Activated T-cell treated with anti-CD3 and anti-CD28 coated beads, Interleukin-2, amount 50 U/mL, for 72 hours (primary cell): ENCODE measurements at regions not wholly inside any gene's neighbourhood (a gene's known extent, or its start where the extent isn't known, plus 50 kb on each side); places are given as distances from the start of the nearest gene placed in this dataset.
"Not testable (repeated sequence)": the region's sequence is repeated elsewhere in the genome, so short reads cannot be mapped to it uniquely, and the experiment has no call there.

Experiments used
- ATAC-seq, 2 donors: fragments of 150-1000 bp; cut with Tn5 transposase; replicated peaks in 1 of 2; 2 replicates each; pipeline ENCODE4 v1.10.0; 2021; ENCODE audit warnings: moderate library complexity in 2 of 2, mild to moderate bottlenecking in 1 of 2
- DNase-seq, 2 donors: peaks; one replicate each; pipeline ENCODE4 v3.0.0; 2021 to 2022; ENCODE audit warnings: mixed read lengths in 1 of 2
- H3K27ac Mint-ChIP-seq: one replicate; pipeline ENCODE4 v1.8.0; 2022; ENCODE audit warnings: mild to moderate bottlenecking, moderate library complexity, mixed read lengths
- H3K27me3 Mint-ChIP-seq: one replicate; pipeline ENCODE4 v1.8.0; 2022; ENCODE audit warnings: low read depth, mixed read lengths
- H3K36me3 Mint-ChIP-seq, 2 donors: one replicate each; pipeline ENCODE4 v1.8.0; 2022; ENCODE audit warnings: mixed read lengths in 2 of 2, mild to moderate bottlenecking in 1 of 2; ENCODE audit not compliant: insufficient read depth in 2 of 2
- H3K4me1 Mint-ChIP-seq: one replicate; pipeline ENCODE4 v1.8.0; 2022; ENCODE audit warnings: low read depth, mixed read lengths
- H3K4me3 Mint-ChIP-seq, 2 donors: one replicate each; pipeline ENCODE4 v1.8.0; 2022; ENCODE audit warnings: mild to moderate bottlenecking in 2 of 2, mixed read lengths in 2 of 2, moderate library complexity in 2 of 2
- H3K9me3 Mint-ChIP-seq, 2 donors: one replicate each; pipeline ENCODE4 v1.8.0; 2022; ENCODE audit warnings: mixed read lengths in 2 of 2

DNA sequence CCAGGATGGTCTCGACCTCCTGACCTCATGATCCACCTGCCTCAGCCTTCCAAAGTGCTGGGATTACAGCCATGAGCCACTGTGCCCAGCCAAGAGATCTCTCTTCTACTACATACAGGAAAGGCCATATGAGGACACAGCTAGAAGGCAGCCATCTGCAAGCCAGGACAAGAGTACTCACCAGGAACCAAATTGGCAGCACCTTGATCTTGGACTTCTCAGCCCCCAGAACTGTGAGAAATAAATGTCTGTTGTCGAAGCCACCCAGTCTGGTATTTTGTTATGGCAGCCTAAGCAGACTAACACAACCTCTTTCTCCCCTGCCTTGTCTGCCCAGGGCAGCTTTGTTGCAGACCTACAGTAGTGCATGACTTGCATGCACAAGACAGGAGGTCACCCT lies 211.3 kb upstream of the HAAO start:
- no peak overlapping the region for H3K4me3 Mint-ChIP-seq
- peaks cover 2 to 4% of the 10 kb centered on the region in 2 donors for H3K36me3 Mint-ChIP-seq
- no peak overlapping the region for H3K27ac Mint-ChIP-seq
- ATAC-seq = no peak
- H3K9me3 Mint-ChIP-seq = peaks cover 4 to 7% of the 10 kb centered on the region in 2 donors
- no peak for DNase-seq
- H3K4me1 Mint-ChIP-seq = no peaks in the 10 kb centered on the region
- H3K27me3 Mint-ChIP-seq = peaks cover 8% of the 10 kb centered on the region

DNA sequence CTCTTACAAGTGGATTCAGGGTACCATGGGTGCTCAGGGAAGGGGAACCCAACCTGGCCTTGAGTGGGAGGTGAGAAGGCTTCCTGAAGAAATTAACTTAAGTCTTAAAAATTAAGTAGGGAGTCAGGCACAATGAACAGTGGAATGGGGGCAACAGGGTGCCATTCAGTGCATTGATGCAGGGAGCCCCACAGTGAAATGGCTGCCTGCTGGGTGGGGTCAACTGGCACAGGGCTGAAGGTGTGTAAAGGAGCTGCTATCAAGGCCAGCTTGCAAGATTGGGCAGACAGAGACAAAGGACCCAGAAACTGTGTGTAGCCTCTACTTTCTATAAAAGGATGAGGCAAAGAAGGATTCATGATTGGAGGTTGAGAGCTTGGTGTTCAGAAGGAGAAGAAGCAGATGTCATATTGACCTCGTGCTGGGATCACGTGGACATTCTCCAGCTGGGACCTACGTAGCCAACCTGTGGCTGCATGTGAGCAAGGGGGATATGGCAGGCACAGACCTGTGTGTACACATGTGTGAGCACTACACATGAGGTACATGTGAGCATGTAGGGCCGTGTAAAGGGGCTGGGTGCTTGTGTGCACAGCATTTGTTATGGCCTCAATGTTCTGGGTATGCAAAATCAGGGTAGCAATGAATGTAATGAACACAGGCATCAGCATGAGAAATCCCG lies 209.5 kb upstream of the HAAO start:
- no peak for ATAC-seq
- H3K4me1 Mint-ChIP-seq = no peaks in the 10 kb centered on the region

DNA sequence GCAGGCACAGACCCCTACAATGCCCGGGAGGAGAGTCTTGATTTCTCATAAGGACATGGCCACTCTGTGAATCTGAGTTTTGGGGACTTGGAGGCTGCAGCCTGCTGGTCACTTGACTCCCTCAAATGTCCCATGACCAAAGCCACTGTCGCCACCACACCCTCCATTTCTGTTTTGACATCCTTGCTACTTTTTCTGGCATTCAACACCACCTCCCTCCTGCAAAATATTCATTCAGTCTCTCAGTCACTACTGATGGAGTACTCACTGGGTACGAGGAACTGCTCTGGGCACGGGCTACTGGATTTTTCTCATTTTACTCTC lies 208.6 kb upstream of the HAAO start:
- H3K4me3 Mint-ChIP-seq = no peak overlapping the region
- no peak for ATAC-seq
- H3K36me3 Mint-ChIP-seq = no peaks in the 10 kb centered on the region
- no peak overlapping the region for H3K27ac Mint-ChIP-seq
- no peaks in the 10 kb centered on the region for H3K4me1 Mint-ChIP-seq
- H3K9me3 Mint-ChIP-seq = no peaks in the 10 kb centered on the region
- peaks cover 8% of the 10 kb centered on the region for H3K27me3 Mint-ChIP-seq
- no peak for DNase-seq

More for the DNA sequence above, 209.5 kb upstream of the HAAO start:
- Mint-ChIP-seq H3K36me3 (no peaks in the 10 kb centered on the region), H3K4me3 (no peak overlapping the region), H3K27me3 (peaks cover 8% of the 10 kb centered on the region), H3K27ac (no peak overlapping the region), H3K9me3 (no peaks in the 10 kb centered on the region)
- DNase-seq = no peak

DNA sequence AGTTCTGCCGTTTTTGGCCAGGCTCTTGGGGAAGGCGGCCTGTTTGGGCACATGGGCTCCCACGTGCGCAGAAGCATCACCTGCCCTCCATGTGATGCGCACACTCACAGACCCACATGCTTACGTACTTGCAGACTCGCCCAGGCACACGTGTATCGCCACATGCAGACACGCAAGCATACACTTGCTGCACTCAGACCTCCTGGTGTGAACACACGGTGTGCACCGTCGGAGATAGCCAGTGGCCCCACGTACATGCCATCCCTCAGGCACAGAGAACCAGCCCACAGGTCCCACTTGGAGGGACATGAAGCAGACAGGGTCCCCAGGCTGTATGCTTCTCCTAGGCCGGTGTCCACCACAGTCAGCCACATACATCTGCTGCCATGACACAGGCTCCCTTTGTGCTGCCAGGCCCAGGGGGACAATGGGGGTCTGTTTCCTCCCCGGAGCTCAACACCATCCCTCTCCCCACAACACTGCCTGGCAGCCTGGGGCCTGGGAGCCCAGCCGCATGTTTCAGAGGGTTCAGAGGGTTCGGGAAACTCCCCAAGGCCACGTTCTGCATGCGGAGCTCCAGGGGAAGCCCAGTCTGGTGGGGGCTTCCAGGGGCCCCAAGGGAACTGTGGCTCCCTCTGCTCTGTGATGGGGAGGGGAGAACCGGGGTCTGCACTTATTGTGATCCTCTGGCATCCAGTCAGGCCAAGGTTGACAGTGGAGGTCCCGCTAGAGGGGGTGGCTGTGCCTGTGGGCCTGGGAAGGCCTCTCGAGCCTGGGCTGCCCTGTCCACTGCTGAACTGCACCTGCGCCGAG lies 208.1 kb upstream of the HAAO start:
- ATAC-seq (no peak), DNase-seq (no peak)
- H3K27me3 Mint-ChIP-seq = peaks cover 8% of the 10 kb centered on the region
- H3K9me3 Mint-ChIP-seq = peaks cover 0 to 1% of the 10 kb centered on the region in 2 donors
- H3K4me1 Mint-ChIP-seq = no peaks in the 10 kb centered on the region
- no peak overlapping the region for H3K27ac Mint-ChIP-seq
- H3K4me3 Mint-ChIP-seq = no peak overlapping the region
- H3K36me3 Mint-ChIP-seq = no peaks in the 10 kb centered on the region

DNA sequence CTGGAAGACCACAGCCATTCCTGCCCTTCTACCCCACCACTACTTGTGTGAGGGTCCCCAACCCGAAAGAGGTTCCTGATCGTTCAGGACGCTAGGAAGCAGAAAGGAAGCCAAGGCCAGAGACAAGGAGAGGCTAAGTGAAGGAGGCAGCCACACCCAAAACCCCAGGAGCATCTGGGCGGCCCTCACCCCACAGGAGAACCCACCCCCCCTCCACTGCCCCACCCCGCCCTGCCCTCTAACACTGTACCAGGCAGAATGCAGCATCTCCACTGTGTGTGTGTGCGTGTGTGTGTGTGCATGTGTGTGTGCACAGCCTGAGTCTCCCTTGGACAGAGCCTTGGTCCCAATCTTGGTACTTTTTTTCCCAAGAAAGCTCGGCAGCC lies 207.5 kb upstream of the HAAO start:
- DNase-seq (no peak), ATAC-seq (no peak)
- Mint-ChIP-seq H3K4me3 (no peak overlapping the region), H3K27me3 (peaks cover 3% of the 10 kb centered on the region), H3K4me1 (no peaks in the 10 kb centered on the region), H3K27ac (no peak overlapping the region), H3K36me3 (no peaks in the 10 kb centered on the region), H3K9me3 (peaks cover 0 to 1% of the 10 kb centered on the region in 2 donors)

DNA sequence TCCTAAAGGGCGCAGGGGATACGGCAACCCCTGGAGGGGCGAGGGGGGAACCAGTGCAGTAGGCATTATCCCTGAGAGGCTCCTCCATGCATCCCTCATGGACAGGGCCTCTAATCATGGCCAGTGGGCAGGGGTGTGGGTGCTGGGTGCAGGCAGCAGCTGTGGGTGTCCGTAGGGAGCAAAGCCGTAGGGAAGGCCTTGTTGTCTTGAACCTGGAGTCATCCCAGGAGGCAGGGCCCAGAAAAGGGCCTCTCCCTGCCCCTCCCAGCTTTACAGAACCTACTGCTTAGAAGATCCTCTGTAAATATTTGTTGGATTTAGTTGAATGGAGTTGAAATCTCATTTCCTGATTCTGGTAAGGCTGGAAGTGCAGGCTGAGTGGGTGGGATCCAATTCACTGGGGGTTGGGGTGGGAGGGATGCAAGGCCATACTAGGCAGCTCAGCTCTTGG lies 207.0 kb upstream of the HAAO start:
- no peak overlapping the region for H3K27ac Mint-ChIP-seq
- ATAC-seq = no peak
- H3K27me3 Mint-ChIP-seq = no peaks in the 10 kb centered on the region
- no peak for DNase-seq
- no peaks in the 10 kb centered on the region for H3K4me1 Mint-ChIP-seq
- H3K4me3 Mint-ChIP-seq = no peak overlapping the region
- peaks cover 0 to 1% of the 10 kb centered on the region in 2 donors for H3K9me3 Mint-ChIP-seq
- no peaks in the 10 kb centered on the region for H3K36me3 Mint-ChIP-seq

DNA sequence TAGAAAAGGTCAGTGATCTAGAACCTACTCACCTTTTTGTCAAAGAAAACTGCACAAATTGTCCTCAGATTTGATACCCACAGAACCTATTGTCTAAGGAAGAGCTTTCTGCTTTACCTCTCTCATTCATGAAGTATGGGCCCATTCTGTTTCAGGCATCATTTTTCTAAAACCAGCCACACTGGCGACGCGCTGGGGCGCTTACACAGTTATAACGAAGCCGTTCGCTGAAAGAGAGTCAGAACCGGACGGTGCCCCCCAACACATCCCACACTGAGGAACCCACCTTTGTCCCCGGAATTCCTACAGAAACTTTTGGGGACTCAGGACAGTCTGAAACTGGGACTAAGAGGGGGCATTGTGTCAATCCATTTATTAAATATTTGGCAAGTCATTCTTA lies 206.3 kb upstream of the HAAO start:
- H3K4me3 Mint-ChIP-seq = no peak overlapping the region

DNA sequence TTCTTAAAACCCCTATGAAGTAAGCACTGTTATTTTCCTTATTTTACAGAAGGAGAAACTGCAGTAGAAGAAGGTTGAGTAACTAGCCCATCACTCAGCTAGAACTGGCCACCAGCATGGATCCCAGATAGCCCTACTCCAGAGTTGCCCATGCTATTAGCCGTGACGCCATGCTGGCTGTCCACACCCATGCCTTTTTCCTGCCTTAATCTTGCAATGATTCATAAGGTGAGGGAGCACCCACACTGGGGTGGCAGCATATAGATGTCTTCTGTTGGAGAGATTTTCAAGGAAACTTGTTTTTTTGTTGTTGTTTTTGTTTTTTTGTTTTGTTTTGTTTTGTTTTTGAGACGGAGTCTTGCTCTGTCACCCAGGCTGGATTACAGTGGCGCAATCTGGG lies 204.1 kb upstream of the HAAO start:
- Mint-ChIP-seq H3K27ac (no peak overlapping the region), H3K36me3 (no peaks in the 10 kb centered on the region), H3K4me1 (no peaks in the 10 kb centered on the region), H3K4me3 (no peak overlapping the region), H3K9me3 (peaks cover 0 to 1% of the 10 kb centered on the region in 2 donors), H3K27me3 (no peaks in the 10 kb centered on the region)
- DNase-seq (no peak), ATAC-seq (no peak)

More for the DNA sequence above, 206.3 kb upstream of the HAAO start:
- no peak for ATAC-seq
- Mint-ChIP-seq H3K36me3 (no peaks in the 10 kb centered on the region), H3K4me1 (no peaks in the 10 kb centered on the region), H3K9me3 (peaks cover 0 to 1% of the 10 kb centered on the region in 2 donors), H3K27ac (no peak overlapping the region), H3K27me3 (no peaks in the 10 kb centered on the region)
- no peak for DNase-seq

DNA sequence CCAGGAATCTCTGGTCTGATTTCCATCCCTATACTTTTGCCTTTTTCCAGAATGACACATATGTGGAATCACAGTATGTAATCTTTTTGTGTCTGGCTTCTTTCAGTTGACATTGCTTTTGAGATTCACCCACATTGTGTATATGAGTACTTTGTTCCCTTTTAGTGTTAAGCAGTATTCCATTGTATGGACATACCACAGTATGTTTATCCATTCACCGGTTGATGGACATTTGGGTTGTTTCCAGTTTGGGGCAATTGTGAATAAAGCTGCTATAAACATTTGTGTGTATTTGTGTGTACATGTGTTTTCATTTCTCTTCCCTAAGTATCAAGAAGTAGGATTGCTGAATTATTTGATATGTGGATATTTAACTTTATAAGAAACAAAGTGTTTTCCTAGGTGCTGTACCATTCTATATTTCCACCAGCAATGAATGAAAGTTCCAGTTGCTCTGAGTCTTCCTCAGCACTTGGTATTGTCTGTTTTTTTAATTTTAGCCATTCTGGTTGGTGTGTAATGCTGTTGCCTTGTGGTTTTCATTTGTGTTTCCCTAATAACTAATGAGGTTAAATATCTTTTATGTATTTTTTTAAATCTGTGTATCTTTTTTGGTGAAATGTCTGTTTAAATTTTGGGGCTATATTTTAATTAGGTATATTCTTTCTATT lies 203.5 kb upstream of the HAAO start:
- H3K4me3 Mint-ChIP-seq = no peak overlapping the region
- H3K27me3 Mint-ChIP-seq = no peaks in the 10 kb centered on the region
- H3K4me1 Mint-ChIP-seq = no peaks in the 10 kb centered on the region
- ATAC-seq (no peak), DNase-seq (no peak)
- no peak overlapping the region for H3K27ac Mint-ChIP-seq
- no peaks in the 10 kb centered on the region for H3K36me3 Mint-ChIP-seq
- peaks cover 0 to 1% of the 10 kb centered on the region in 2 donors for H3K9me3 Mint-ChIP-seq

DNA sequence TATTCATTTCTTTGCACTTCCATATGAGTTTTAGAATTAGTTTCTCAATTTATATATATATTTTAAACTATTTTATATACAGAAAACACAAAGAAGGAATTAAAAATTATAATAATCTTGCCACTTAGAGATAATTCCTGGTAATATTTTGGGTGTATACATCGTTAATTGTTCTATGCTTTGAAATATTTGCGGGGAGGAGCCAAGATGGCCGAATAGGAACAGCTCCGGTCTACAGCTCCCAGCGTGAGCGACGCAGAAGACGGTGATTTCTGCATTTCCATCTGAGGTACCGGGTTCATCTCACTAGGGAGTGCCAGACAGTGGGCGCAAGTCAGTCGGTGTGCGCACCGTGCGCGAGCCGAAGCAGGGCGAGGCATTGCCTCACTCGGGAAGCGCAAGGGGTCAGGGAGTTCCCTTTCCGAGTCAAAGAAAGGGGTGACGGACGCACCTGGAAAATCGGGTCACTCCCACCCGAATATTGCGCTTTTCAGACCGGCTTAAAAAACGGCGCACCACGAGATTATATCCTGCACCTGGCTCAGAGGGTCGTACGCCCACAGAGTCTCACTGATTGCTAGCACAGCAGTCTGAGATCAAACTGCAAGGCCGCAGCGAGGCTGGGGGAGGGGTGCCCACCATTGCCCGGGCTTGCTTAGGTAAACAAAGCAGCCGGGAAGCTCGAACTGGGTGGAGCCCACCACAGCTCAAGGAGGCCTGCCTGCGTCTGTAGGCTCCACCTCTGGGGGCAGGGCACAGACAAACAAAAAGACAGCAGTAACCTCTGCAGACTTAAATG lies 197.1 kb upstream of the HAAO start:
- not testable (repeated sequence) for H3K27me3 Mint-ChIP-seq, ATAC-seq, H3K4me1 Mint-ChIP-seq, H3K36me3 Mint-ChIP-seq, H3K27ac Mint-ChIP-seq, DNase-seq, H3K4me3 Mint-ChIP-seq, H3K9me3 Mint-ChIP-seq

DNA sequence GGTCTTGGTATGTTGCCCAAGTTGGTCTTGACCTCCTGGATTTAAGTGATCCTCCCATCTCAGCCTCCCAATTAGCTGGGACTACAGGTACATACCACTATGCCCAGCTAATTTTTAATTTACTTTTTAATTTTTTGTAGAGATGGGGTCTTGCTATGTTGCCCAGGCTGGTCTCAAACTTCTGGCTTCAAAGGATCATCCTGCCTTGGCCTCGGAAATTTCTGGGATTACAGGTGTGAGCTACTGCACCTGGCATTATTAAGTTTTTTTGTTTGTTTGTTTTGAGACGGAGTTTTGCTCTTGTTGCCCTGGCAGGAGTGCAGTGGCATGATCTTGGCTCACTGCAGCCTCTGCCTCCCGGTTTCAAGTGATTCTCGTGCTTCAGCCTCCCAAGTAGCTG lies 195.7 kb upstream of the HAAO start:
- H3K4me3 Mint-ChIP-seq, DNase-seq, H3K9me3 Mint-ChIP-seq, H3K36me3 Mint-ChIP-seq, H3K4me1 Mint-ChIP-seq, H3K27me3 Mint-ChIP-seq, ATAC-seq, H3K27ac Mint-ChIP-seq: not testable (repeated sequence)

DNA sequence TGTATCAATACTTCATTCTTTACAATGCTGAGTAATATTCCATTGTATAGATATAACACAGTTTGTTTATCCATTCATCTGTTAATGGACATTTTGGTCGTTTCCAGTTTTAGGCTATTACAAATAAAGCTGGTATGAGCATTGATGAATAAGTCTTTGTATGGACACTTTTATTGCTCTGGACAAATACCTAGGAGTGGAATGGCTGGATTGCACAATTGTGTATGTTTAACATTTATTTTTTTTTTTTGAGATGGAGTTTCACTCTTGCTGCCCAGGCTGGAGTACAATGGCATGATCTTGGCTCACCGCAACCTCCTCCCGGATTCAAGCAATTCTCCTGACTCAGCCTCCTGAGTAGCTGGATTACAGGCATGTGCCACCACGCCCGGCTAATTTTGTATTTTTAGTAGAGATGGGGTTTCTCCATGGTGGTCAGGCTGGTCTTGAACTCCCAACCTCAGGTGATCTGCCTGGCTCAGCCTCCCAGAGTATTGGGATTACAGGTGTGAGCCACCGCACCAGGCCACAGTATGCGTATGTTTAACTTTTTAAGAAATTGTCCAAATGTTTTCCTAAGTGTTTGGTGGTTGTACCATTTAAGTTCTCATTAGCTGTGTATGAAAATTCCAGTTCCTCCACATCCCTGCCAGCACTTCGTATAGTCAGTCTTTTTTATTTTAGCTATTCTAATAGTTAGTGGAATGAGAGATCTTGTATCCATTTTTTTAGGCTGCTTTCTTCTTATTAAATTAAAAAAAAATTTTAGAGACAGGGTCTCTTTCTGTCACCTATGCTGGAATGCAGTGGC lies 194.9 kb upstream of the HAAO start:
- no peaks in the 10 kb centered on the region for H3K9me3 Mint-ChIP-seq
- peaks cover 0 to 2% of the 10 kb centered on the region in 2 donors for H3K36me3 Mint-ChIP-seq
- H3K27me3 Mint-ChIP-seq = no peaks in the 10 kb centered on the region
- ATAC-seq (no peak), DNase-seq (no peak)
- H3K4me3 Mint-ChIP-seq = no peak overlapping the region
- H3K4me1 Mint-ChIP-seq = no peaks in the 10 kb centered on the region
- H3K27ac Mint-ChIP-seq = no peak overlapping the region
